Activated T-cell treated with anti-CD3 and anti-CD28 coated beads for 48 hours (primary cell): ENCODE measurements at regions not wholly inside any gene's neighbourhood (a gene's known extent, or its start where the extent isn't known, plus 50 kb on each side); places are given as distances from the start of the nearest gene placed in this dataset.
"Not testable (repeated sequence)": the region's sequence is repeated elsewhere in the genome, so short reads cannot be mapped to it uniquely, and the experiment has no call there.

Experiments
- DNase-seq: peaks from one replicate; pipeline ENCODE4 v3.0.0-alpha.2; 2020; ENCODE audit warnings: low read depth

GRCh38 chr4:58063404-58064160 lies 953.4 kb upstream of the IGFBP7 start:
- no peak for DNase-seq

- no peak for DNase-seq
These were observed 951.8 kb upstream of the IGFBP7 start for GRCh38 chr4:58061967-58062366.

GRCh38 chr4:58050439-58050838 lies 940.3 kb upstream of the IGFBP7 start:
- DNase-seq = no peak

GRCh38 chr4:58048491-58048890 lies 938.3 kb upstream of the IGFBP7 start:
- DNase-seq = no peak

- no peak for DNase-seq
These were observed 932.0 kb upstream of the IGFBP7 start for GRCh38 chr4:58042176-58042575.

- DNase-seq = no peak
These were observed 883.8 kb upstream of the IGFBP7 start for GRCh38 chr4:57993944-57994343.

- DNase-seq = no peak
These were observed 879.2 kb upstream of the IGFBP7 start for GRCh38 chr4:57989430-57989829.

- DNase-seq = no peak
These were observed 875.0 kb upstream of the IGFBP7 start for GRCh38 chr4:57985161-57985560.

- no peak for DNase-seq
These were observed 870.9 kb upstream of the IGFBP7 start for GRCh38 chr4:57981123-57981522.

- no peak for DNase-seq
These were observed 864.6 kb upstream of the IGFBP7 start for GRCh38 chr4:57974821-57975220.

GRCh38 chr4:57973819-57974218 lies 863.6 kb upstream of the IGFBP7 start:
- no peak for DNase-seq

- no peak for DNase-seq
These were observed 861.1 kb upstream of the IGFBP7 start for GRCh38 chr4:57971261-57971660.

- DNase-seq = no peak
These were observed 857.0 kb upstream of the IGFBP7 start for GRCh38 chr4:57966987-57967760.

GRCh38 chr4:57965431-57965830 lies 855.2 kb upstream of the IGFBP7 start:
- DNase-seq = not testable (repeated sequence)

- no peak for DNase-seq
These were observed 835.1 kb upstream of the IGFBP7 start for GRCh38 chr4:57945298-57945697.

- DNase-seq = no peak
These were observed 833.5 kb upstream of the IGFBP7 start for GRCh38 chr4:57943682-57944081.

- DNase-seq = not testable (repeated sequence)
These were observed 827.1 kb upstream of the IGFBP7 start for GRCh38 chr4:57937326-57937725.

GRCh38 chr4:57926311-57926710 lies 816.1 kb upstream of the IGFBP7 start:
- DNase-seq = no peak

- no peak for DNase-seq
These were observed 814.8 kb upstream of the IGFBP7 start for GRCh38 chr4:57924951-57925350.

- DNase-seq = no peak
These were observed 806.3 kb upstream of the IGFBP7 start for GRCh38 chr4:57916479-57916878.

GRCh38 chr4:57911203-57911602 lies 801.0 kb upstream of the IGFBP7 start:
- DNase-seq = no peak

GRCh38 chr4:57910151-57910550 lies 800.0 kb upstream of the IGFBP7 start:
- no peak for DNase-seq

- DNase-seq = no peak
These were observed 795.8 kb upstream of the IGFBP7 start for GRCh38 chr4:57905965-57906364.

- DNase-seq = no peak
These were observed 766.9 kb upstream of the IGFBP7 start for GRCh38 chr4:57877047-57877458.
